ENCODE measurements at regions not wholly inside any gene's neighbourhood (a gene's known extent, or its start where the extent isn't known, plus 50 kb on each side); places are given as distances from the start of the nearest gene placed in this dataset.

DNA sequence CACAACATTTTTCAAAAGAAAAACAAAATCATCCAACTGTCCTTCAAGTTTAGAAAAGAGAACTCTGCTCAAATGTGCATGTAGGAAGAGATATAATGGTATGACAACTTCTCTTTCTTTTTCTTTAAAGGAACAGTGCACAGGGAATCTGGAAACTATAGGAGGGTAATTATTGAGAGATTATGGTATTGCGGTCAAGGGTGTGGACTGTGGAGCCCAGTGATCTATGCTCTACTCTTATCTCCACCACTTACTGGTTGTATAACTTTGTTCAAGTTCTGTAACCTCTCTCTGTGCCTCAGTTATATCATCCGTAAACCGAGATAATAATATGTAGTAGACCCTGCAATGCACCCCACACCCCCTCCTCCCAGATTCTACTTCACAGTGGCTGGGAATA, 69.8 kb upstream of the PCGF5 start:
- TF ChIP-seq, protein P1, sequence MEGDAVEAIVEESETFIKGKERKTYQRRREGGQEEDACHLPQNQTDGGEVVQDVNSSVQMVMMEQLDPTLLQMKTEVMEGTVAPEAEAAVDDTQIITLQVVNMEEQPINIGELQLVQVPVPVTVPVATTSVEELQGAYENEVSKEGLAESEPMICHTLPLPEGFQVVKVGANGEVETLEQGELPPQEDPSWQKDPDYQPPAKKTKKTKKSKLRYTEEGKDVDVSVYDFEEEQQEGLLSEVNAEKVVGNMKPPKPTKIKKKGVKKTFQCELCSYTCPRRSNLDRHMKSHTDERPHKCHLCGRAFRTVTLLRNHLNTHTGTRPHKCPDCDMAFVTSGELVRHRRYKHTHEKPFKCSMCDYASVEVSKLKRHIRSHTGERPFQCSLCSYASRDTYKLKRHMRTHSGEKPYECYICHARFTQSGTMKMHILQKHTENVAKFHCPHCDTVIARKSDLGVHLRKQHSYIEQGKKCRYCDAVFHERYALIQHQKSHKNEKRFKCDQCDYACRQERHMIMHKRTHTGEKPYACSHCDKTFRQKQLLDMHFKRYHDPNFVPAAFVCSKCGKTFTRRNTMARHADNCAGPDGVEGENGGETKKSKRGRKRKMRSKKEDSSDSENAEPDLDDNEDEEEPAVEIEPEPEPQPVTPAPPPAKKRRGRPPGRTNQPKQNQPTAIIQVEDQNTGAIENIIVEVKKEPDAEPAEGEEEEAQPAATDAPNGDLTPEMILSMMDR (IDR thresholded peaks at IDR 0.05; ENCODE audit: poor library complexity), result no peak
- no peak for TF ChIP-seq EZH2 (IDR thresholded peaks at IDR 0.05; ENCODE audit: borderline replicate concordance)

Measured in hepatocyte (in vitro differentiated cells).